ENCODE measurements at regions not wholly inside any gene's neighbourhood (a gene's known extent, or its start where the extent isn't known, plus 50 kb on each side); places are given as distances from the start of the nearest gene placed in this dataset.
"Not testable (repeated sequence)": the region's sequence is repeated elsewhere in the genome, so short reads cannot be mapped to it uniquely, and the experiment has no call there.

GRCh38 chr4:85018983-85019382 is 52.5 kb upstream of the WDFY3 start:
- no peak for DNase-seq (ENCODE audit: low spot score)

DNA sequence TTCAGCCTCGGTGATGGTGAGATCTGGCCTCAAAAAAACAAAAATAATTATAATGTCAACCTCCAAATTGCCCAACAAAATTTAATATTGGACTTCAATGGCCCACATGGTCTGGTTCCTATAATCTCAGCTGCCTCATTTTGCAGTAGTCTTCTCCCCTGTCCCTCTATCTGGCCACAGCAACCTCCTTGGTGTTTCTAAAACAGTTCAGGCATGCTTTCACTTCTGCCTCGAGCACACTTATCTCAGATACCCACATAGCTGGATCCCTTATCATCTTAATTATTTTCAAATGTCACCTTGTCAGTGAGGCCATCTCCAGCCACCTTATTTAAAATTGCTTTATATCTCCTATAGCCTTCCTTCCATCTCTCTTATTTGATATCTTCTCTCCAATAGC is 52.9 kb upstream of the WDFY3 start:
- DNase-seq (ENCODE audit: low spot score): no peak

DNA sequence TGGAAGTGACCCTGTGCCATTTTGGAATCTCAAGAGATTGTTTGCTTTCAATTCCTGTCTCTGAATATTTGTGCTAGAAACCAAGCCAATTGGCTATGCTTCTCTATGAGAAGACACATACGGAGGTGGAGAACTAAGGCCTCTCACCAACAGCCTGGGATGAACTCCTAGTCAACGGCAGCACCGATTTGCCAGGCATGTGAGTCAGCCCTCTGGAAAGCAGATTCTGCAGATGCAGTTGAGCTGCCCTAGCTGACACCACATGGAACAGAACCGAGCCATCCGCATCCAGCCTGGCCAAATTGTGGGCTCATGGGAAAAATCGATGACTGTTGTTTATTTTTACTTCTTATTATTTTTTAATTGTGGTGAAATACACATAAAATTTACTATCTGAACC is 58.2 kb upstream of the WDFY3 start:
- no peak for DNase-seq (ENCODE audit: low spot score)

- no peak for DNase-seq (ENCODE audit: low spot score)
Observed at GRCh38 chr4:85028910-85029309, 62.4 kb upstream of the WDFY3 start.

- DNase-seq (ENCODE audit: low spot score): no peak
Observed at GRCh38 chr4:85029453-85029852, 63.0 kb upstream of the WDFY3 start.

DNA sequence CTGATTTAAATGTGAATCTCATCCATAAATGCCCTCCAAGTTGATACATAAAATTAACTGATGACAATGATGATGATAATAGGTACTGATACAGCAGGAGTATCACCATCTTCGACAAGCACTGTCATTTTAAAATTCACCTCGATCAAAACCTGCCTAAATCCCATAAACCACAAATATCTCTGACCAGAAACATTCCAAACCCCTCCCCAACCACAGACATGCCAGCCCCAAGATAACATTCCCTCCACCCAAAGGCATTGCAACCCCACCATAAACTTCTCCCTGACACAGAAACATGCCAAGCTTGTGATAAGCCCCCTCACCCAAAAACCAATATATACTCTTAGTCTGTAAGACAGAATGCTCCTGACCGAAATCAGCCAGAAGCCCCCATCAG is 63.7 kb upstream of the WDFY3 start:
- no peak for DNase-seq (ENCODE audit: low spot score)

- DNase-seq (ENCODE audit: low spot score): not testable (repeated sequence)
Observed at GRCh38 chr4:85033838-85034237, 67.3 kb upstream of the WDFY3 start.

GRCh38 chr4:85039526-85039925 is 73.0 kb upstream of the WDFY3 start:
- DNase-seq (ENCODE audit: low spot score): peak; percentile 11

- not testable (repeated sequence) for DNase-seq (ENCODE audit: low spot score)
Observed at GRCh38 chr4:85043812-85044496, 77.5 kb upstream of the WDFY3 start.

DNA sequence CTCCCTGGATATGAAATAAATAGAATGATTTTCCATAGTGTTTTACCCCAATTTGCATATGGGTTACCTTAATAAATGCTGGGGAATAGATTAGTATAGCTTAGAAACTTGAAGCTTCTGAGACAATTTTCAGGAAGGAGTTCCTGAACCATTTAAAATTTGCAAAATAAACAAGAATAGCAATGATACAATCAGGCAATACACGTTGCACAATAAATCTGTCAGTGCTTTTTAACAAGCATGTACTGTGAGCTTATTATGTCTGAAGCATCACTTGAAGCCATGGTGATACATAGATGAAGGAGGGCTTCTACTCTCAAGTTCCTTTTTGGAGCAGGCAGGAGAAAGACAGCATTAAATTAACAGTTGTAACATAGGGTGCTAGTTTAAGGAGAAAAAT is 84.2 kb upstream of the WDFY3 start:
- DNase-seq (ENCODE audit: low spot score): no peak

GRCh38 chr4:85051526-85051925 is 85.0 kb upstream of the WDFY3 start:
- no peak for DNase-seq (ENCODE audit: low spot score)

DNA sequence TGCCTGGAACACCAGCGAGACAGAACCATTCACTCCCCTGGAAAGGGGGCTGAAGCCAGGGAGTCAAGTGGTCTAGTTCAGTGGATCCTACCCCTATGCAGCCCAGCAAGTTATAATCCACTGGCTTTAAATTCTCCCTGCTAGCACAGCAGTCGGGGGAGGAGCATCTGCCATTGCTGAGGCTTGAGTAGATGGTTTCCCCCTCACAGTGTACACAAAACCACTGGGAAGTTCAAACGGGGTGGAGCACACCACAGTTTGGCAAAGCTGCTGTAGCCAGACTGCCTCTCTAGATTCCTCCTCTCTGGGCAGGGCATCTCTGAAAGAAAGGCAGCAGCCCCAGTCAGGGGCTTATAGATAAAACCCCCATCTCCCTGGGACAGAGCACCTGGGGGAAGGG is 88.4 kb upstream of the WDFY3 start:
- DNase-seq (ENCODE audit: low spot score): not testable (repeated sequence)

DNA sequence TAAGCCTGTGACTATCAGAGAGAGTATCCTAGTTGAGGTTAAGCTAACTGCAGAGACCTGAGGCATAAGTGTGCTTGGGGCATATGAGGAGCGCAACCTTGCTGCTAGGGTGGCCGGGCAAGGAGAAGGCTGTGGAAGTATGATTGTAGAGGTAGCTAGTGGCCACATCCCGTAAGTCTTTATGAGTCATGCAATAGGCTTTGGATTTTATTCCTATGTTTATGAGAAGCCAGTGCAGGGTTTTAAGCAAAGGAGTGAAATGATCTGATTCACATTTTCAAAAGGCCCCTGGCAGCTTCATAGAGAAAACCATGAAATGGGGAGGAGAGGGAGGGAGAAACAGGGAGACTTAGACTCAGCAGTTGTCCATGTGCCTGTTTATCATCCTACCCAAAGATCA is 92.1 kb upstream of the WDFY3 start:
- peak; percentile 11 for DNase-seq (ENCODE audit: low spot score)

- DNase-seq (ENCODE audit: low spot score): no peak
Observed at GRCh38 chr4:85061974-85062373, 95.5 kb upstream of the WDFY3 start.

- no peak for DNase-seq (ENCODE audit: low spot score)
Observed at GRCh38 chr4:85062466-85062865, 96.0 kb upstream of the WDFY3 start.

DNA sequence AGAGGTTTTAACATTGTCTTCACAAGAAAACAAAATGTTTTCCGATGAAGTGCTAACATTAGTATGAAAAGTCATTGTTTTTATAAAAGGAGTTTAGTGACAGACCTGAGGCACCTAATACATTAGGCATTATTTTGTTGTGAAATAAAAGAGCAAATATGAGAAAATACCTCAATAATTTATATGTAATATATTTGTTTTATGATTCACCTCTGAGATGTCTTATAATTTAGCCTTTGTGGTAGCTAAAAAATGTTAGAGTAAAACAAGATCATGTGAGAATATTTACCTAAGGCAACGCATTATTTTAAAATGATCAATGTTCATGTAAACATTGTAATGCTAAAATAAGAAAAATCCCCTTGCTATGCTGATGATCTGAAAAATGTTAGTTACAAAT is 100.9 kb upstream of the WDFY3 start:
- no peak for DNase-seq (ENCODE audit: low spot score)

DNA sequence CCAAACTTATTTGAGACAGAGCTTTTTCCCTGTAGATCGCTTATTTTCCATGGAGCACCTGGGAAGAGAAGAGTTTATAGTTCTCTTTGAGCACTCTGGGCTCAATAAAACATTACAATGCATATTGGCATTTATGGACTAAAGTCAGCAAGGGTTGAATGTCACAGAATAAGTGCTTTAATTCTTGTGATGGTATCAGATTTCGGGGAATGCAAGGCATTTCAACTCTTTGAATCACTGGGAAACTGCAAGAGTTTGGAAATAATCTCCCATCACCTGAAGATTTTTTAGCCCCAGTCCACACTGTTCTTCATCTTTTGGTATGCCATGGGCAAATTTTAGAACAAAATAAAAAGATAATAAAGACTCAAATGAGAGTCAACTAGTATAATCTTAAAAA is 111.5 kb upstream of the WDFY3 start:
- DNase-seq (ENCODE audit: low spot score): no peak

DNA sequence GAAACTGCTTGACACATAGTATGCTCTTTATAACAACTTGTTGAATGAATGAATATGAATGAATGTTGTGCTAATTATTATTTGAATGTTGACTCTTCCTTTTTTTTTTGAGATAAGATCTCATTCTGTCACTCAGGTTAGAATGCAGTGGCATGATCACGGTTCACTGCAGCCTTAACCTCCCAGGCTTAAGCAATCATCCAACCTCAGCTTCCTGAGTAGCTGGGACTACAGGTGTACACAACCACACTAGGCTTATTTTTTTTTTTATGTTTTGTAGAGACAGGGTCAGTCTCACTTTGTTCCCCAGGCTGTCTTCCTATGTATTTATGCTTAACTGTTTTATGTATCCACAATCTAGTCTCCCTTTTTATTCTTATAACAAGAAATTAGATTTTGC is 114.7 kb upstream of the WDFY3 start:
- no peak for DNase-seq (ENCODE audit: low spot score)

DNA sequence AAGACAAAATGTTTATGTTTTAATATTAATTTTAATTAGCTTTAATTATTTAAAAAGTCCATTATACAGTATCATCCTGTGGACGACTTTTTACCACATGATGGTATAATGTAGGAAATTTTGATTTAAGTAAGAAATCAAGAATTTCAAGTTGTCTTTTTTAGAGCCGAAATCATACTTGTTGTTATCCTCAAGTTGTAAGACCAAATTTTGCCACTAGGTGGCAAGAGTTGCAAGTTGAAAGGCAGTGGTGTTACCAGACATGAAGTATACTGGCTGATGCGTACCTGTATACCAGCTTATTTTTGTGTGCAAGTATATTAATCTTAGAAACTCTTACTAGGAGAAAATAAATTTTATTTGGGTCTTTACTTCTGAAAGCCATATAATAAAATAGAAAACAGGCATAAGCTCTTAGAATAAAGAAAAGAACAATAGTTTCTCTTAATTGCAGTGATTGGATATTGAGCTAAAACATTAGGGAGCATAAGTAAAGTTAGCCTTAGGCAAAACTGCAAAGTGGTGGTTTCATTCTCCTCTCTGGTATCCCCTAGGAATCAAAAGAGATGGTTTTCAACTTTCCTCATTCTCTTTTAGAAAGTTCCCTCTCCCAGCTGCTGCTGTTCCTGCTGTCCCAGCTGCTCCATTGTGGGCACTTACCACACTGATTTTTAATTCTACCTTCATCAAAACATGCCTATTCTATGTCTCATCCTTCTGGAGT is 118.0 kb upstream of the WDFY3 start:
- peak; percentile 20 for DNase-seq (ENCODE audit: low spot score)

DNA sequence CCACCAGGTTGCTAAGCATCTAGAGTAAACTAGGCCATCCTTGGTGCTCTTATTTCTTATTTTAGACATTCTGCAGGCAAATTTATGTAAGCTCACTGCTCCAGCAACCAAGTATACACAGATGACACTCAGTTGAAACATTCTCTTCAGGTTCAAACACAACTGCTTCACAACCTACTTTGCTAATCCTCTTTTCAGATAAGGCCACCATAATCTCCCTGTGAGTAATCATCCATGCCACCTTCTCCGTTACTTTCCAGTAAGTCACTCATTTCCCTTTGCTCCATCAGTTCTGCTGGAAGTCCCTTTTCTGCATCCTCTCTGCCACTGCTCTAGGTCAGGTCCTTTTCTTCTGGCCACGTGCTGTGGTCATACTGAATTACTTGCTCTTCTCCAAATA is 120.2 kb upstream of the WDFY3 start:
- DNase-seq (ENCODE audit: low spot score): no peak

GRCh38 chr4:85092536-85092935 is 126.0 kb upstream of the WDFY3 start:
- DNase-seq (ENCODE audit: low spot score): no peak

DNA sequence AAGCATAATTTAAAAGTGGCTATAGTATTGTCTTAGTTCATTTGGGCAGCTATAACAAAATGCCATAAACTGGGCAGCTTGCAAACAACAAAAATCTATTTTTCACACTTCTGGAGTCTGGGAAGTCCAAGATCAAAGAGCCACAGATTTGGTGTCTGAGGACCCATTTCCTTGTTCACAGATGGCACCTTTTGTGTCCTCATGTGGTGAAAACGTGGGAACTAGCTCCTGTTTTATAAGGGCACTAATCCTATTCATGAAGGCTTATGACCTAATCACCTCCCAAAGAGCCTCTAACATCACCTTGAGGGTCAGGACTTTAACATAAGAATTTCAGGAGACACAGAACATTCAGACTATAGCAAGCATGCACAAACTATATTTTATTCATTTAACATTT is 126.5 kb upstream of the WDFY3 start:
- DNase-seq (ENCODE audit: low spot score): no peak

GRCh38 chr4:85094735-85095134 is 128.2 kb upstream of the WDFY3 start:
- no peak for DNase-seq (ENCODE audit: low spot score)

DNA sequence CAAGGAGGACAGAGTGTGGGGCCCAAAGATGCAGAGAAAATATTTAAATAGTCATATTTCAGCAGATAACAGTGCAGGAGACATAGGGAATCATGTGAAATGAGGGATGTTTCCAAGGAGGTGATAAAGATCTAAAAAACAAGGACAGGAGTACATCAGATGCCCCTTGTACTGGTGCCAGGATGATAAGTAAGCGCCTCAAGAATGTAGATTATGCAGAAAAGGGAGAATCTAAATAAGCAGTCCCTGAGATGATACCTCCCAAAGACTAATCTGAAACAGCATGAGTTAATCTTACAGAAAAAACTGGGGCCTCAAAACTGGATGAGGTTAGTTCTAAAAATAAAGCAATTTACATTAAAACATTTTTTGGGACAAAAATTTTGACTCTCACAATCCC is 136.1 kb upstream of the WDFY3 start:
- no peak for DNase-seq (ENCODE audit: low spot score)

Data from AG08396 (cell line).